ENCODE measurements at regions not wholly inside any gene's neighbourhood (a gene's known extent, or its start where the extent isn't known, plus 50 kb on each side); places are given as distances from the start of the nearest gene placed in this dataset.

DNA sequence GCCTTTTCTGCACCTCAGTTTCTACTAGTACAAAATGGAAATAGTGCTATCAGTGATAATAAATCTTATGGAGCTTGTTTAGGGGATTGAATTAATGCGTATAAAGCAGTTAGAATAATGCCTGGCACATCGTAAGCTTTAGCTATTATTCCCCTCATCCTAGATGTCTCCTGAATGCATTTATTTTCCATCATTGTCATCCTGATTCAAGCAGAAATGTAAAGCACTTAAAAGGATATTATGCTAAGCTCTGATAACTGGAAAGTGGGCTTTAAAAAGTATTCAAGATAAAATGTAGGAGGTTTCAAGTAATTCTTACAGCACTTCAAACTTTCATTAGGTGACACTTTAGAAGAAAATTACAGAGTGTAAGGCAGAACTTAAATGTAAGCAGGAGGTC is 178.7 kb downstream of the RBM46 start:
- Mint-ChIP-seq H3K4me1 (ENCODE audit: low read depth) (peaks cover 4% of the 10 kb centered on the region), H3K9me3 (ENCODE audit: low read depth) (no peaks in the 10 kb centered on the region), H3K27me3 (no peaks in the 10 kb centered on the region), H3K4me3 (ENCODE audit: low read depth) (no peak overlapping the region), H3K36me3 (ENCODE audit: insufficient read depth) (no peaks in the 10 kb centered on the region), H3K27ac (no peak overlapping the region)
- no peak for DNase-seq (ENCODE audit: low spot score, unreplicated experiment)
- TF ChIP-seq, protein P1, sequence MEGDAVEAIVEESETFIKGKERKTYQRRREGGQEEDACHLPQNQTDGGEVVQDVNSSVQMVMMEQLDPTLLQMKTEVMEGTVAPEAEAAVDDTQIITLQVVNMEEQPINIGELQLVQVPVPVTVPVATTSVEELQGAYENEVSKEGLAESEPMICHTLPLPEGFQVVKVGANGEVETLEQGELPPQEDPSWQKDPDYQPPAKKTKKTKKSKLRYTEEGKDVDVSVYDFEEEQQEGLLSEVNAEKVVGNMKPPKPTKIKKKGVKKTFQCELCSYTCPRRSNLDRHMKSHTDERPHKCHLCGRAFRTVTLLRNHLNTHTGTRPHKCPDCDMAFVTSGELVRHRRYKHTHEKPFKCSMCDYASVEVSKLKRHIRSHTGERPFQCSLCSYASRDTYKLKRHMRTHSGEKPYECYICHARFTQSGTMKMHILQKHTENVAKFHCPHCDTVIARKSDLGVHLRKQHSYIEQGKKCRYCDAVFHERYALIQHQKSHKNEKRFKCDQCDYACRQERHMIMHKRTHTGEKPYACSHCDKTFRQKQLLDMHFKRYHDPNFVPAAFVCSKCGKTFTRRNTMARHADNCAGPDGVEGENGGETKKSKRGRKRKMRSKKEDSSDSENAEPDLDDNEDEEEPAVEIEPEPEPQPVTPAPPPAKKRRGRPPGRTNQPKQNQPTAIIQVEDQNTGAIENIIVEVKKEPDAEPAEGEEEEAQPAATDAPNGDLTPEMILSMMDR (IDR thresholded peaks at IDR 0.05; ENCODE audit: unreplicated experiment): no peak

DNA sequence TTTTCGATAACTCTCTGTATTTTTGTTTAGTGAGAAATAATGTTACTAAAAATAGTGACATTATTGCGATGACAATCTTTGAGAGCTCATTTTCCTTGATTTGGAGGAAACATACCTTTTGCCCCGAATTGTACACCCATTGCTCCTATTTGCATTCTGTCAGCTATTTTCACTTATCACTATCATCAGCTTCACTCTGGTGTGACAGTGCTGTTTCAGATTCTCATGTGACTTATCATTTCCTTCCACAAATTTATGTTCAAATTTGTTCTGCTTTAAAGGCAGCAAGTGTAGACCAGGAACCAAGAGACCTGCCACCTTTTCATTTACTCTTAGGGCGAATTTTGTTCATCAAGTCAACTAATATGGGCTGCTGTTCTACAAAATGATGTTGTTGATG is 179.4 kb downstream of the RBM46 start:
- Mint-ChIP-seq H3K27me3 (no peaks in the 10 kb centered on the region), H3K36me3 (ENCODE audit: insufficient read depth) (no peaks in the 10 kb centered on the region), H3K9me3 (ENCODE audit: low read depth) (no peaks in the 10 kb centered on the region), H3K27ac (no peak overlapping the region), H3K4me3 (ENCODE audit: low read depth) (no peak overlapping the region), H3K4me1 (ENCODE audit: low read depth) (peaks cover 4% of the 10 kb centered on the region)
- DNase-seq (ENCODE audit: low spot score, unreplicated experiment): no peak
- TF ChIP-seq, protein P1 (IDR thresholded peaks at IDR 0.05; ENCODE audit: unreplicated experiment): no peak

DNA sequence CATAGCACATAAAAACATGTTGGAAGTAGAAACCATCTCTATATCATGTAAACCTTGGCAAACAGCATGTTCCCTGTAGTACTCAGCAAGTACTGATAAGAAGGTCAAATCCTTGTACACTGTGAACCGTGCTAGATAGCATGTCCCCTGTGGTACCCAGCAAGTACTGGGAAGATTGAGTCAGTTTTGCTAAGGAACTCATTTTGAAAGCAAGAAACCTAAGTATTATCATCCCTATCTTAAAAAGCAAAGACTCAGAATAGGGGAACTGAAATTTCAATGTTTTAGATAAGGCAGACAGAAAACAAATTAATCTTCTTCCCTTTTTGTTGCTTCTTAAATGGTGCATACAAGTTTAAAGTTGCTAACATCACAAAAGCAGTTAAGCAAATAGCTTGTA is 180.2 kb downstream of the RBM46 start:
- Mint-ChIP-seq H3K27me3 (peaks cover 3% of the 10 kb centered on the region), H3K4me1 (ENCODE audit: low read depth) (peaks cover 3% of the 10 kb centered on the region), H3K4me3 (ENCODE audit: low read depth) (no peak overlapping the region), H3K36me3 (ENCODE audit: insufficient read depth) (no peaks in the 10 kb centered on the region), H3K27ac (no peak overlapping the region), H3K9me3 (ENCODE audit: low read depth) (no peaks in the 10 kb centered on the region)
- TF ChIP-seq, protein P1 (IDR thresholded peaks at IDR 0.05; ENCODE audit: unreplicated experiment): no peak
- DNase-seq (ENCODE audit: low spot score, unreplicated experiment): no peak

DNA sequence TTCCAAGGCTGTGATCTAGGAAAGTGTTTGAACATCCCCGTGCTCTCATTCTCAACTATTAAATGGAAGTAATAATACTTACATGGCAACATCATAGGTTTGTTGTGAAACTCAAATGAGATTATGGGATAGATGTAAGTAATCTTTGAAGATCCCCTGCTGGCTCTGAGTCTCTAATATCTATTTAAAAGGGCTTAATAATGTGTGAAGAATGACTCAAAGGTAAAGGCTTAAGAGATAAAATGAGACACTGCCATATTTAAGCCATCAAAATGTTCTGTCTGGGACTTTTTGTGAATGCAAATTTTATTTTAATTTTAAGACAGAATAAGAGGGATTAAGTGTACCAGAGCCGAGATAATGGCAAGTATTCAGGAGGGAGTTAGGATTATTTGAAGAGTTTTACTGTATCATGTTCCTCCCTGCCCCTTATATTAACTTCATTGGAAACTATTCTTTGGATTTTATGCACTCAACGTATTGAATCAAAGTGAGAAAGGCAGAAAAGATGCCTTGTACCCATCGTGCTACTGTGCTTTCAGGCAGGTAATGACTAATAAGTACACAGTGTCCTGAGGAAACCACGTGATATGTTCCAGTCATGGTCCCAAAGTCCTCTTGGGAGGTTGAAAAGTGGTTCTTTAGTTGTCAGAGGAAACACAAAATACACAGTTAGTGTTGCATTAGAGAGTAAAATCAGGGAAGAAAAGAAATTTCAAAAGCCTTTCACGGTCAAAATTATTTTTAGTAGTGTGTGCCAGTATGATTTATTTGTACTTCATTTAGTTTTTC is 192.4 kb downstream of the RBM46 start:
- DNase-seq (ENCODE audit: low spot score, unreplicated experiment): no peak
- H3K4me1 Mint-ChIP-seq (ENCODE audit: low read depth): no peaks in the 10 kb centered on the region
- H3K4me3 Mint-ChIP-seq (ENCODE audit: low read depth): no peak overlapping the region
- H3K27me3 Mint-ChIP-seq: peaks cover 3% of the 10 kb centered on the region
- no peak overlapping the region for H3K27ac Mint-ChIP-seq
- H3K36me3 Mint-ChIP-seq (ENCODE audit: insufficient read depth): no peaks in the 10 kb centered on the region
- H3K9me3 Mint-ChIP-seq (ENCODE audit: low read depth): no peaks in the 10 kb centered on the region
- TF ChIP-seq, protein P1 (IDR thresholded peaks at IDR 0.05; ENCODE audit: unreplicated experiment): no peak

DNA sequence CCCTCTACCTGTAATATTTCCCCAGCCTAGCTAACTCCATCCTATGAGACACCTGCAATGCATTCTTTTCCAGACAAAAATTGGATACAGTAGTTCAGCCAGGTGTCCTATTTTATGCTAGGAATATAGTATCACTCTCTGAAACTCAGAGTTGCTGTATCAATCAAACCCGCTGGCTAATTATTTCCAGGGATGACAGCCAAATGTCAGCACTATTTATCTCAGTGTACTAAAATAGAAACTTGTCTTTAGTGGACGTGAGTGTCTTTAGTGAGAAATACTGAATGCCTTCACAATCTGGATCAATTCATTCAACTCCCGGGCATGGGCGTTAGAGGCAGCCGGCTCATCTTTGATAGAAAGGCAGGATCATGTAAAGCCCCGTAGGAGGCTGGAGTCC is 196.2 kb downstream of the RBM46 start:
- no peak overlapping the region for H3K4me3 Mint-ChIP-seq (ENCODE audit: low read depth)
- TF ChIP-seq, protein P1 (IDR thresholded peaks at IDR 0.05; ENCODE audit: unreplicated experiment): no peak
- no peaks in the 10 kb centered on the region for H3K4me1 Mint-ChIP-seq (ENCODE audit: low read depth)
- DNase-seq (ENCODE audit: low spot score, unreplicated experiment): no peak
- peaks cover 6% of the 10 kb centered on the region for H3K27me3 Mint-ChIP-seq
- no peak overlapping the region for H3K27ac Mint-ChIP-seq
- no peaks in the 10 kb centered on the region for H3K36me3 Mint-ChIP-seq (ENCODE audit: insufficient read depth)
- H3K9me3 Mint-ChIP-seq (ENCODE audit: low read depth): peaks cover 4% of the 10 kb centered on the region

Measured in progenitor cell of endocrine pancreas (in vitro differentiated cells).